B cell (primary cell): ENCODE measurements at regions not wholly inside any gene's neighbourhood (a gene's known extent, or its start where the extent isn't known, plus 50 kb on each side); places are given as distances from the start of the nearest gene placed in this dataset.

Experiments
- EZH2 ChIP-seq: IDR thresholded peaks from 2 replicates; pipeline ENCODE4 v1.6.1; 2012; ENCODE audit warnings: borderline replicate concordance, low read depth, mild to moderate bottlenecking, moderate library complexity, low read length; ENCODE audit not compliant: insufficient read depth, poor library complexity, severe bottlenecking
- TF ChIP-seq, protein P1 (sequence below): fragments of 200-600 bp; IDR thresholded peaks from one replicate; pipeline ENCODE4 v1.8.0; 2022; ENCODE audit warnings: antibody characterized with exemption, mild to moderate bottlenecking

DNA sequence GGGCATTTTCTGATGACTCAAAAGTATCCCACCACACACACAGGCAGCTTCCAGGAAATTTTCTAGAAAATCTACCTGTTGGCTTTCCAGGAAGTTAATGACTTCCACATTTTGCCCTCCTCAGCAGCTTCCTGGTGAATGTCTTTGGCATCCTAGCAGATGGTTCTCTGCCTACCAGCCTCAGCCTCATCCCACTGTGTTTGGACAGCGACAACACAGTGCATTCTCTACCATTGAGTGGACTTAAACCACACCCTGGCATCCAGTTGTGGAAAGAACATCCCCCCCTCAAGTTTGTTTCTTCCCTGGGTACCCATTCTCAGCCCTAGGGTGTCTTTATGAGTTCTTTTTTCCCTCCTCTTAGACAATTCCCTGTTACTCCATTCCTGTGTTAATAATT lies 50.8 kb upstream of the GADL1 start:
- TF ChIP-seq, protein P1, sequence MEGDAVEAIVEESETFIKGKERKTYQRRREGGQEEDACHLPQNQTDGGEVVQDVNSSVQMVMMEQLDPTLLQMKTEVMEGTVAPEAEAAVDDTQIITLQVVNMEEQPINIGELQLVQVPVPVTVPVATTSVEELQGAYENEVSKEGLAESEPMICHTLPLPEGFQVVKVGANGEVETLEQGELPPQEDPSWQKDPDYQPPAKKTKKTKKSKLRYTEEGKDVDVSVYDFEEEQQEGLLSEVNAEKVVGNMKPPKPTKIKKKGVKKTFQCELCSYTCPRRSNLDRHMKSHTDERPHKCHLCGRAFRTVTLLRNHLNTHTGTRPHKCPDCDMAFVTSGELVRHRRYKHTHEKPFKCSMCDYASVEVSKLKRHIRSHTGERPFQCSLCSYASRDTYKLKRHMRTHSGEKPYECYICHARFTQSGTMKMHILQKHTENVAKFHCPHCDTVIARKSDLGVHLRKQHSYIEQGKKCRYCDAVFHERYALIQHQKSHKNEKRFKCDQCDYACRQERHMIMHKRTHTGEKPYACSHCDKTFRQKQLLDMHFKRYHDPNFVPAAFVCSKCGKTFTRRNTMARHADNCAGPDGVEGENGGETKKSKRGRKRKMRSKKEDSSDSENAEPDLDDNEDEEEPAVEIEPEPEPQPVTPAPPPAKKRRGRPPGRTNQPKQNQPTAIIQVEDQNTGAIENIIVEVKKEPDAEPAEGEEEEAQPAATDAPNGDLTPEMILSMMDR = no peak
- no peak for TF ChIP-seq EZH2
